ENCODE measurements at regions not wholly inside any gene's neighbourhood (a gene's known extent, or its start where the extent isn't known, plus 50 kb on each side); places are given as distances from the start of the nearest gene placed in this dataset.
"Not testable (repeated sequence)": the region's sequence is repeated elsewhere in the genome, so short reads cannot be mapped to it uniquely, and the experiment has no call there.

GRCh38 chr14:105737504-105738246, 211.3 kb downstream of the TMEM121 start:
- no peak for DNase-seq (ENCODE audit: low spot score)

DNA sequence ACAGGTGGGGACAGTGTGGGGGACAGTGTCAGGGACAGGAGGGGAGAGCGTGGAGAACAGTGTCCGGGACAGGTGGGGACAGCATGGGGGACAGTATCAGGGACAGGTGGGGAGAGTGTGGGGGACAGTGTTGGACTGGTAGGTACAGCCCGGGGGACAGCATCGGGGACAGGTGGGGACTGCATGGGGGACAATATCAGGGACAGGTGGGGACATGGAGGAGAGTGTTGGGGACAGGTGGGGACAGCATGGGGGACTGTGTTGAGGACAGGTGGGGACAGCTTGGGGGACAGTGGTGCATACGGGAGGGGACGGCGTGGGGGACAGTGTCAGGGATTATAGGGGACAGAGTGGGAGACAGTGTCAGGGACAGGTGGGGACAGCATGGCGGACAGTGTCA, 212.3 kb downstream of the TMEM121 start:
- no peak for DNase-seq (ENCODE audit: low spot score)

DNA sequence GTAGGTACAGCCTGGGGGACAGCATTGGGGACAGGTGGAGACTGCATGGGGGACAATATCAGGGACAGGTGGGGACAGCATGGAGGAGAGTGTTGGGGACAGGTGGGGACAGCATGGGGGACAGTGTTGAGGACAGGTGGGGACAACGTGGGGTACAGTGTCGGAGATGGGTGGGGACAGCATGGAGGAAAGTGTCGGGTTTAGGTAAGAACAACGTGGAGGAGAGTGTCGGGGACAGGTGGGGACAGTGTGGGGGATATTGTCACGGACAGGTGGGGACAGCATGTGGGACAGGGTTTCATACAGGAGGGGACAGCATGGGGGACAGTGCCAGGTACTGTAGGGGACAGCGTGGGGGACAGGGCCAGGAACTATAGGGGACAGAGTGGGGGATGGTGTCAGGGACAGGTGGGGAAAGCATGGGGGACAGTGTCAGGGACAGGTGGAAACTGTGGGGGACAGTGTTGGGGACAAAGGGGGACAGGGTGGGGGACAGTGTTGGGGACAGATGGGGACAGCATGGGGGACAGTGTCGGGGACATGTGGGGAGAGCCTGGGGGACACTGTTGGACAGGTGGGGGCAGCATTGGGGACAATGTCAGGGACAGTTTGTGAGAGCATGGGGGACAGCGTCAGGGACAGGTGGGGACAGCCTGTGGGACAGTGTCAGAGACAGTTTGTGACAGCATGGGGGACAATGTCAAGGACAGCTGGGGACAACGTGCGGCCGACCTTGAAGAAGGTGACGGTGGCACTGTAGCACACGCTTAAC, 213.1 kb downstream of the TMEM121 start:
- no peak for DNase-seq (ENCODE audit: low spot score)

DNA sequence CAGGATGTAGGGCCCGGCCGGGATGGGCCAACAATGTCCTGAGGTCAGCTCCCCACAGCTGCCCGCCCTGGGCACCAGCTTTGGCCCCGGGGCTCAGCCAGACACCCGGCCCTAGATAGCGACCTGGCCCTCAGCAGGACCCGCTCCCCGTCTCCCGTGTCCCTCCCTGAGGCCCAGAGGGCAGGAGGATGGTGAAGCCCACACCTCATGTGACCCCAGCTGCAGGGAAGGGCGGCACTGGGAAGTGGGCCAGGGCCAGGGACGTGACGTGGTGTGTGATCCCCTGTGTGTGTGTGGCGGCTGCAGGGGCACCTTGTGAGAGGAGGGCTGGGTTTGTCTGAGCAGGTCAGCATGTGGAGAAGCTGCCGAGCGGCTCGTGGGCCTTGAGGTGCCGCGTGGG, 213.9 kb downstream of the TMEM121 start:
- DNase-seq (ENCODE audit: low spot score), result not testable (repeated sequence)

GRCh38 chr14:105740961-105741360, 214.6 kb downstream of the TMEM121 start:
- not testable (repeated sequence) for DNase-seq (ENCODE audit: low spot score)

DNA sequence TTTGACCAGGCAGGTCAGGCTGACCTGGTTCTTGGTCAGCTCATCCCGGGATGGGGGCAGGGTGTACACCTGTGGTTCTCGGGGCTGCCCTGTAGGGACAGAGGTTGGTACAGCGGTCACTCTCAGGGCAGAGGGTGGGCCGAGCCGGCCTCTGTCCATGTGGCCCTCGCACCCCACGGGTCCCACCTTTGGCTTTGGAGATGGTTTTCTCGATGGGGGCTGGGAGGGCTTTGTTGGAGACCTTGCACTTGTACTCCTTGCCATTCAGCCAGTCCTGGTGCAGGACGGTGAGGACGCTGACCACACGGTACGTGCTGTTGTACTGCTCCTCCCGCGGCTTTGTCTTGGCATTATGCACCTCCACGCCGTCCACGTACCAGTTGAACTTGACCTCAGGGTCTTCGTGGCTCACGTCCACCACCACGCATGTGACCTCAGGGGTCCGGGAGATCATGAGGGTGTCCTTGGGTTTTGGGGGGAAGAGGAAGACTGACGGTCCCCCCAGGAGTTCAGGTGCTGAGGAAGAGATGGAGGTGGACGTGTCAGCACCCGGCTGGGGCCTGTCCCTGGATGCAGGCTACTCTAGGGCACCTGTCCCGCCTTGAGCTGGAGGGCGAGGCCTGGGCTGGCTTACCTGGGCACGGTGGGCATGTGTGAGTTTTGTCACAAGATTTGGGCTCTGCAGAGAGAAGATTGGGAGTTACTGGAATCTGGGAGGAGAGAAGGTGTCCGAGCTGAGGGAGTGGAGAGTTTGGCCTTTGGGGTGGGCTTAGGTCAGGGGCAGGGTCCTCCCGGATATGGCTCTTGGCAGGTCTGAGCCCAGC, 215.5 kb downstream of the TMEM121 start:
- not testable (repeated sequence) for DNase-seq (ENCODE audit: low spot score)

GRCh38 chr14:105742531-105742848, 216.1 kb downstream of the TMEM121 start:
- DNase-seq (ENCODE audit: low spot score), result no peak

DNA sequence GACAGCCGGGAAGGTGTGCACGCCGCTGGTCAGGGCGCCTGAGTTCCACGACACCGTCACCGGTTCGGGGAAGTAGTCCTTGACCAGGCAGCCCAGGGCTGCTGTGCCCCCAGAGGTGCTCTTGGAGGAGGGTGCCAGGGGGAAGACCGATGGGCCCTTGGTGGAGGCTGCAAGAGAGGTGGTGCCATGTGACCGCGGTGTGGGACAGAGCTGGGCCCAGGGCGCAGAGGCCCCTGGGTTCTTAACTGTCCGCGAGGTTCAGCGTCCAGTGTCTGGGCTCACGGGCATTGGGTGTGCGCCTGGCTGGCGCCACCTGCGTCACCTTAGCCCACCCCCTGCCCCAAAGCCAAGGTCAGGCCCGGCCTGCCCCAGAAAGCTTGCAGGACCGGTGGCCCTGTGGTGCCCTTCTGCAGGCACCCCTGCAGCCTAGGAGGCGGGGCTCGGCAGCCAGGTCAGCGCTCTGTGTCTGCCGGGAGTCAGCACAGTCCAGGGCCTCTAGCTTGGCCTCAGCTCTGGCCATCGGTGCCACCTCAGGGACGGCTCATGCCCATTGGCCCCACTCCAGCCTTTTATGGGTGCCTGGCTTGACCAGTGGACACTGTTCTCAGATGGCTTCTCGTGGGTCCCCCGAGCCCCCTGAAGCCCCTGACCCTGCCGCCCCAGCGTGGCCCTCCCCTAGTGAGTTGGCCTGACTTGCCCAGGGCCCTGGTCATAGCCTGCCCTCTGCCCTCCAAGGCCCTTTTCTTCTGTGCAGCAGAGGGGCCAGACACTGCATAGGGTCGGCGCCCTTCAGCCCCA, 216.7 kb downstream of the TMEM121 start:
- not testable (repeated sequence) for DNase-seq (ENCODE audit: low spot score)

- not testable (repeated sequence) for DNase-seq (ENCODE audit: low spot score)
Observed at GRCh38 chr14:105744213-105744787, 217.9 kb downstream of the TMEM121 start.

GRCh38 chr14:105745433-105746123, 219.2 kb downstream of the TMEM121 start:
- no peak for DNase-seq (ENCODE audit: low spot score)

DNA sequence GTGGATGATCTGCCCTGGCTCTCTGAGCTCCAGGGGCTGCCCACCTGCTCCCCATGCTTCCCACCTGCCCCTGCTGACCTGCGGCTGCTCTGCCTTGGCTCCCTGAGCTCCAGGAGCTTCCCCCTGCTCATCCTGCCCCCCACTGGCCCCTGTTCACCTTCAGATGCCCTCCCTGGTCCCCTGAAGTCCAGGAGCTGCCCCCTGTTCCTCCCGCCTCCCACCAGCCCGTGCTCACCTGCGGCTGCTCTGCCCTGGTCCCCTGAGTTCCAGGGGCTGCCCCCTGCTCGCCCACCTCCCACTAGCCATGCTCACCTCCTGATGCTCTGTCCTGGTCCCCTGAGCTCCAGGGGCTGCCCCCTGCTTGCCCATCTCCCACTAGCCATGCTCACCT, 219.7 kb downstream of the TMEM121 start:
- DNase-seq (ENCODE audit: low spot score), result no peak

- DNase-seq (ENCODE audit: low spot score), result not testable (repeated sequence)
Observed at GRCh38 chr14:105746800-105747502, 220.6 kb downstream of the TMEM121 start.

DNA sequence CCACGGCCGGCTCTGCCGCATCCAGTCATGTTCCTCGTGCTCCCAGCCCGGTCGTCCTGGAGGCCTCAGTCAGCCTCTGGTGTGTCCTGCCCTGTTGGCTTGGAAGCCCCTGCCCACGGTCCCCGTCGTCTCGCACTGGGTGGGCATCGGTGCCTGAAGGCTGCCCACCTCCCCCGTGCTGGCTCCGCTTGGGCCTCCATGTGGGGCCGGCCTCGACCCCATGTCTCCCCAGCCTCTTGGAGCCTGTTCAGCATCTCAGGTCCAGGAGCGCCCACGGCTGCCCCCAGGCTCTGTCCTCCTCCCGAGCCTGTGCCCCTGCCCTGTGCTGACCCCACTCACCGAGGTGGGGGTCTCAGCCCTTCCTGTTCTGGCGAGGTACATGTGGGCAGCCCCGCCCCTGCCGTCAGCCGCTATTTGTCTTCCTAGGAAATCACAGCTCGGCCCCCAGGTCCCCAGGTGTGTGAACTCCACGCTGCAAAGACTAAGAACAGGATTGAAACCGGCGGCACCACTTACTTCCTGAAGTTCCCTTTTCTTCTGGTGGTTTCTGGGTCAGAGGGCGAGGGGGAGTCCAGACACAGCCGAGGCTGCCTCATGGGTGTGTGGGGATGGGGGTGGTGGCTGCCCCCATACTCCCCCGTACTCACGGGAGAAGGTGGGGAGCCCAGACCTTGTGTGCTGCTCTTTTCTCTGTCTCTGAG, 221.3 kb downstream of the TMEM121 start:
- DNase-seq (ENCODE audit: low spot score), result not testable (repeated sequence)

- no peak for DNase-seq (ENCODE audit: low spot score)
Observed at GRCh38 chr14:105748204-105748578, 221.8 kb downstream of the TMEM121 start.

- DNase-seq (ENCODE audit: low spot score), result not testable (repeated sequence)
Observed at GRCh38 chr14:105748710-105749109, 222.3 kb downstream of the TMEM121 start.

- DNase-seq (ENCODE audit: low spot score), result not testable (repeated sequence)
Observed at GRCh38 chr14:105749870-105750541, 223.6 kb downstream of the TMEM121 start.

DNA sequence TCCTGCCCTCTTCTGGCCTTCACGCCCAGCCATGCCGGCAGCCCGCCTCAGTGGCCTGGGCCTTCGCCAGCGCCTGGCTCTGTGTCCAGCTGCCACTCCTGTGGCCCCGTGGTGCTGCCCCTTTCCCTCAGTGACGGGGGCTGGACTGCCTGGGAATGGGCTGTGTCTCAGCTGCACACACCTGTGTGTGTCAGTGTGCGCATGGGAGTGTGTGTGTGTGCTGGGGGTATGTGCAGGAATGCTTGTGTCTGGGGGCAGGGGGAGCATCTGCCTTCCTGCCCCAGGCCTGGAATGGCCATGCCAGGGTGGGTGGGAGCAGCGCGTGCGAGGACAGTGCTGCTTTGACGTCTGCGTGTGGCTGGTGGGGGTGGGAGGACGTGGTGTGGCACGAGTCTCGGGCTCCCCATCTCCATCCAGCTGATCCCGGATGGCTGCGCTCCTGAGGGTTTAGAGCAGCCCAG, 224.9 kb downstream of the TMEM121 start:
- not testable (repeated sequence) for DNase-seq (ENCODE audit: low spot score)

GRCh38 chr14:105752420-105752819, 226.0 kb downstream of the TMEM121 start:
- DNase-seq (ENCODE audit: low spot score), result not testable (repeated sequence)
